HEK293 (cell line): ENCODE measurements at regions not wholly inside any gene's neighbourhood (a gene's known extent, or its start where the extent isn't known, plus 50 kb on each side); places are given as distances from the start of the nearest gene placed in this dataset.

Experiments used
- AEBP2 ChIP-seq: fragments of 450-650 bp; formaldehyde crosslinking; IDR thresholded peaks from 2 replicates; pipeline ENCODE4 v1.5.1; 2016; ENCODE audit warnings: missing biosample characterization, missing genetic modification characterization, borderline replicate concordance
- CTCF ChIP-seq: fragments of 450-650 bp; formaldehyde crosslinking; IDR thresholded peaks from 2 replicates; pipeline ENCODE4 v1.5.1; 2016; ENCODE audit warnings: missing biosample characterization, missing genetic modification characterization
- KLF10 ChIP-seq: fragments of 450-650 bp; IDR thresholded peaks from 2 replicates; pipeline ENCODE4 v1.5.1; 2018; ENCODE audit warnings: missing biosample characterization, mild to moderate bottlenecking, missing genetic modification characterization
- PRDM1 ChIP-seq: fragments of 450-650 bp; formaldehyde crosslinking; IDR thresholded peaks from 2 replicates; pipeline ENCODE4; 2016; ENCODE audit warnings: missing biosample characterization, missing genetic modification characterization
- ZBTB11 ChIP-seq: fragments of 450-650 bp; formaldehyde crosslinking; conservative IDR thresholded peaks from 2 replicates; pipeline ENCODE4 v1.5.1; 2016; ENCODE audit warnings: low read depth, missing biosample characterization, missing genetic modification characterization
- ZEB2 ChIP-seq: fragments of 450-650 bp; formaldehyde crosslinking; IDR thresholded peaks from 2 replicates; pipeline ENCODE4 v1.5.1; 2016; ENCODE audit warnings: missing biosample characterization, missing genetic modification characterization
- ZFP41 ChIP-seq: fragments of 450-650 bp; formaldehyde crosslinking; IDR thresholded peaks from 2 replicates; pipeline ENCODE4 v1.5.1; 2016; ENCODE audit warnings: missing biosample characterization, missing genetic modification characterization, borderline replicate concordance
- ZNF23 ChIP-seq: fragments of 450-650 bp; formaldehyde crosslinking; IDR thresholded peaks from 2 replicates; pipeline ENCODE4 v1.5.1; 2016; ENCODE audit warnings: missing biosample characterization, missing genetic modification characterization, borderline replicate concordance
- ZNF530 ChIP-seq: fragments of 450-650 bp; formaldehyde crosslinking; IDR thresholded peaks from 2 replicates; pipeline ENCODE4 v1.5.1; 2016; ENCODE audit warnings: low read depth, missing biosample characterization, missing genetic modification characterization
- ZNF677 ChIP-seq: fragments of 450-650 bp; IDR thresholded peaks from 2 replicates; pipeline ENCODE4 v1.5.0; 2018; ENCODE audit warnings: missing biosample characterization, mild to moderate bottlenecking, missing genetic modification characterization, moderate library complexity
- ZNF837 ChIP-seq: fragments of 450-650 bp; formaldehyde crosslinking; IDR thresholded peaks from 2 replicates; pipeline ENCODE4 v1.5.1; 2016; ENCODE audit warnings: missing biosample characterization, missing genetic modification characterization
- TF ChIP-seq, protein P1 (sequence below): fragments of 450-650 bp; formaldehyde crosslinking; IDR thresholded peaks from 2 replicates; pipeline ENCODE4 v1.5.1; 2017; ENCODE audit warnings: missing biosample characterization, mild to moderate bottlenecking, missing genetic modification characterization, moderate library complexity

DNA sequence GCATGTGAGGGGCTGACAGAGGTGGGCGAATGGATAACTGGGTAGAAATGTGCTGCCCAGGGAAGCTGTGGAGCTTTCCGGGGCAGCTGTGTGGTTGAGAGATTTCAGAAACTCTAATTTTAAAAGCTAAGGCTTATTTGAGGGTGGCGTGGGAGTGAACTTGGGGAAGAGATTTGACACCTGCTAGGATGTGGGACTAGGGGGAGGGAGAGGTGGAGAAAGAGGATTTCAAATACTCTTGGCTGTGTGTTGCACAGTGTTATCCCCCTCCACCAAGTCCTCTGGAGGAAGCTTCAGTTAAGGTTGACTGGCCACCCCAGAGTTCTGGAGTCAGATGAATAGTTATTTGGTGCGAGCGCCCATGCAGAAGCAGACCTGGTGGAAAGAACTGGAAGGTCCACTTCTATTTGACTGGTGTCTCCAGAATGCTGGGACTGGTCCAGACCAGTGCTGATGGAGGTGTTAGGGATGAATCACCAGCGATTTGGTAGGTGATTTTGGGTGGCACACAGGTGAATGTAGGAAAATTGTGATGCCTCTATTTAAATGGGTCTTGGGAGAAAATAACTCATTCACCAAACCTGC lies 72.8 kb upstream of the ALX4 start:
- TF ChIP-seq CTCF (no peak), KLF10 (tag by site-specific recombination) (no peak), AEBP2 (tag by site-specific recombination) (no peak), ZFP41 (no peak), PRDM1 (tag by site-specific recombination) (no peak), ZNF837 (tag by site-specific recombination) (no peak), ZNF23 (no peak), ZBTB11 (tag by site-specific recombination) (no peak), ZNF677 (tag by site-specific recombination) (no peak), ZEB2 (tag by site-specific recombination) (no peak), ZNF530 (tag by site-specific recombination) (no peak)
- TF ChIP-seq, protein P1, sequence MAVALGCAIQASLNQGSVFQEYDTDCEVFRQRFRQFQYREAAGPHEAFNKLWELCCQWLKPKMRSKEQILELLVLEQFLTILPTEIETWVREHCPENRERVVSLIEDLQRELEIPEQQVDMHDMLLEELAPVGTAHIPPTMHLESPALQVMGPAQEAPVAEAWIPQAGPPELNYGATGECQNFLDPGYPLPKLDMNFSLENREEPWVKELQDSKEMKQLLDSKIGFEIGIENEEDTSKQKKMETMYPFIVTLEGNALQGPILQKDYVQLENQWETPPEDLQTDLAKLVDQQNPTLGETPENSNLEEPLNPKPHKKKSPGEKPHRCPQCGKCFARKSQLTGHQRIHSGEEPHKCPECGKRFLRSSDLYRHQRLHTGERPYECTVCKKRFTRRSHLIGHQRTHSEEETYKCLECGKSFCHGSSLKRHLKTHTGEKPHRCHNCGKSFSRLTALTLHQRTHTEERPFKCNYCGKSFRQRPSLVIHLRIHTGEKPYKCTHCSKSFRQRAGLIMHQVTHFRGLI = no peak
